Uterus (tissue), 3 donors: ENCODE measurements at regions not wholly inside any gene's neighbourhood (a gene's known extent, or its start where the extent isn't known, plus 50 kb on each side); places are given as distances from the start of the nearest gene placed in this dataset.

Experiments used
- DNase-seq, 2 donors: peaks; one replicate each; pipeline ENCODE4 v3.0.0-alpha.2; 2019 to 2020
- H3K27ac ChIP-seq, 2 donors: fragments of 200-600 bp; sonication (generic); 1 replicate in 1 of 2; 2 replicates in 1 of 2; pipeline ENCODE4 v1.5.1; 2016 to 2018
- H3K27me3 ChIP-seq, 2 donors: fragments of 200-600 bp; sonication (generic); one replicate each; pipeline ENCODE4 v1.5.1; 2018 to 2019; ENCODE audit warnings: control low read depth in 1 of 2
- H3K36me3 ChIP-seq, 2 donors: fragments of 200-600 bp; sonication (generic); one replicate each; pipeline ENCODE4 v1.5.1; 2019; ENCODE audit warnings: control low read depth in 1 of 2
- H3K4me1 ChIP-seq, 2 donors: fragments of 200-600 bp; sonication (generic); one replicate each; pipeline ENCODE4 v1.5.1; 2018 to 2019; ENCODE audit warnings: control low read depth in 1 of 2
- H3K4me3 ChIP-seq, 2 donors: fragments of 200-600 bp; sonication (generic); 1 replicate in 1 of 2; 2 replicates in 1 of 2; pipeline ENCODE4 v1.5.1; 2018 to 2019; ENCODE audit warnings: mild to moderate bottlenecking in 1 of 2
- H3K9me3 ChIP-seq, 2 donors: fragments of 200-600 bp; sonication (generic); one replicate each; pipeline ENCODE4 v1.5.1; 2019; ENCODE audit warnings: control low read depth in 1 of 2
- POLR2A ChIP-seq, 2 donors: fragments of 450-650 bp; IDR thresholded peaks; one replicate each; pipeline ENCODE4 v1.6.1; 2016; ENCODE audit warnings: antibody characterized with exemption in 2 of 2, mild to moderate bottlenecking in 1 of 2, moderate library complexity in 1 of 2
- intact Hi-C: fragments of 100-400 bp; cut with DNase I; formaldehyde crosslinking; loops from one replicate; pipeline ENCODE4 v1.15.1; 2023; ENCODE audit warnings: low total_unique reads
- TF ChIP-seq, protein P1 (sequence below), 4 experiments: fragments of 200-600 bp in 2 of 4; fragments of 450-650 bp in 2 of 4; sonication (generic) in 2 of 4; IDR thresholded peaks; one replicate each; pipeline ENCODE4 v1.5.1; 2016 to 2019; ENCODE audit warnings: antibody characterized with exemption in 4 of 4, mild to moderate bottlenecking in 2 of 4, moderate library complexity in 1 of 4
- donor health status: DM: yes; HTN: yes; CAD: no.

DNA sequence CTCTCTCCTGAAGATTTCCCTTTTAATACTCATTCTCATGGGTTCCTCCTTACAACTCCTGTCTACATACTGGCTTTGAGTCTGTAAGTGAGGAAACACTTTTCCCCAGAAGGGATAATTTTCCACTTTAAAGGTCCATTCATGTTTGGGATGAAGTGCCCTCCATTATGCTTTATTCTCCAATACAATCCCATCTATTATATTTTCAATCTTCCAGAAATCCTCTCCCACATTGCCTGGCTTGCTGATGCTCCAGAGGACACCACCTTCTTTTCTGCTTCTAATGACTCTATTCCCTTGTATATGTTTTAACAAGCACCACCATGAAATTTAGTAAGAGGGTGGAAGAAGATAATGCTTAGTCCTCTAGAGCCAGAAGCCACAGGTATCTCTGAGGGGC, 92.7 kb upstream of the NBEA start:
- Histone ChIP-seq H3K4me1 (no peaks in the 10 kb centered on the region), H3K27me3 (no peaks in the 10 kb centered on the region), H3K9me3 (no peaks in the 10 kb centered on the region), H3K36me3 (no peaks in the 10 kb centered on the region), H3K4me3 (no peak overlapping the region), H3K27ac (no peak overlapping the region)
- DNase-seq = no peak
- intact Hi-C loops = no loop called here
- no peak for TF ChIP-seq POLR2A (IDR thresholded peaks at IDR 0.05)
- TF ChIP-seq, protein P1, sequence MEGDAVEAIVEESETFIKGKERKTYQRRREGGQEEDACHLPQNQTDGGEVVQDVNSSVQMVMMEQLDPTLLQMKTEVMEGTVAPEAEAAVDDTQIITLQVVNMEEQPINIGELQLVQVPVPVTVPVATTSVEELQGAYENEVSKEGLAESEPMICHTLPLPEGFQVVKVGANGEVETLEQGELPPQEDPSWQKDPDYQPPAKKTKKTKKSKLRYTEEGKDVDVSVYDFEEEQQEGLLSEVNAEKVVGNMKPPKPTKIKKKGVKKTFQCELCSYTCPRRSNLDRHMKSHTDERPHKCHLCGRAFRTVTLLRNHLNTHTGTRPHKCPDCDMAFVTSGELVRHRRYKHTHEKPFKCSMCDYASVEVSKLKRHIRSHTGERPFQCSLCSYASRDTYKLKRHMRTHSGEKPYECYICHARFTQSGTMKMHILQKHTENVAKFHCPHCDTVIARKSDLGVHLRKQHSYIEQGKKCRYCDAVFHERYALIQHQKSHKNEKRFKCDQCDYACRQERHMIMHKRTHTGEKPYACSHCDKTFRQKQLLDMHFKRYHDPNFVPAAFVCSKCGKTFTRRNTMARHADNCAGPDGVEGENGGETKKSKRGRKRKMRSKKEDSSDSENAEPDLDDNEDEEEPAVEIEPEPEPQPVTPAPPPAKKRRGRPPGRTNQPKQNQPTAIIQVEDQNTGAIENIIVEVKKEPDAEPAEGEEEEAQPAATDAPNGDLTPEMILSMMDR (IDR thresholded peaks at IDR 0.05) = no peak

DNA sequence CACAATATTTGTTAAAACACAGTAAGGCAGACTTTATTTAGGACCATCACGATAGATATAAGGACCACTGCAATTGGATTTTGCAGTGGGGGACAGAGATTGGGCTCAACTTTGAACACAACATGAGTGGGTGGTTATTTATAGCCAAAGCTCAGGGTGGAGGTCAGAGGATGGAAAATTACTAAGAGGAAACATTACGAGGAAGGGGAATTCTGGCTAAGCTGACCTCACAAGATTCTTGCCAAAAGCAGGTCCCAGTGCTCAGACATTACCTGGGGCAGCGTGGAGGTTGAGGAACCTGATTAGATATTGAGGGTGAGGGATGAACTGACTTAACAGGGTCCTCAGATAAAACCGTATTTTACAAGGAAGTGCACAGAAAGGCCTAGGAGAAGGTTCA, 88.9 kb upstream of the NBEA start:
- no peaks in the 10 kb centered on the region for H3K4me1 ChIP-seq
- DNase-seq = no peak
- H3K4me3 ChIP-seq = no peak overlapping the region
- no peaks in the 10 kb centered on the region for H3K36me3 ChIP-seq
- TF ChIP-seq POLR2A (IDR thresholded peaks at IDR 0.05) = no peak
- TF ChIP-seq, protein P1 (IDR thresholded peaks at IDR 0.05) = no peak
- H3K9me3 ChIP-seq = no peaks in the 10 kb centered on the region
- no peak overlapping the region for H3K27ac ChIP-seq
- no peaks in the 10 kb centered on the region for H3K27me3 ChIP-seq
- intact Hi-C loops = no loop called here

DNA sequence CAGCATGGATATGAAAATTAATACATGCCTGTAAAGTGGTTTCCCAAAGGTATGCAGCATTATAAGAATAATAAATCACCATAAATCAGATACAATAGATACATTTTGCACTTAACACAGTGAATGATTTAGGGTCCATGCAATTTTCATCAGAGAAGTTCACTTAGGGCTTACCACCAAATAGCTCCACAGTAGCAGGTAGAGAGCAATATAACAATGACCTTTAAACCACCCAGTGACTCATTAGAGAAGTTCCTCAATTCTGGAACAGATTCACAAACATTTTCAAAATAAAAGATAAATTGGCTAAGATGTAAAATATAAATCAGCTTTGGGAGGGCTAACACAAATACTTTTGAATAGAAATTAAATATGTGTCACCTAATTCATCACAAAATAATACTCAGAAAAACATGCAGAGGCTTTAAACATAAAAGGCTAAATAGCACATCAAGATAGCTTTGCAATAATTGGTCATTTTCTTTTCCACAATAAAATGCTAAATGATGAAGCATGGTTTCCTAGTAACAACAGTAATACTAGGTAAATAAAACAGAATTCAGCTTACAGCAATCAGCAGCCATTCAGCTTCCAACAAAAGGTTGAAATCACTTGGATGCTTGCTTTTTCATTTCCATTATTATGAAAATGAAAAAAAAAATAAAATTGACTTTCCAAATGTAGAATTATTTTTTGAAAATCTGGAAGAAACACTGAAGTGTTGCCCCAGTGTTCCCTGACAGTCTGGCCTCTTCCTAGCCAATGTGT, 84.3 kb upstream of the NBEA start:
- Histone ChIP-seq H3K4me1 (no peaks in the 10 kb centered on the region), H3K27me3 (no peaks in the 10 kb centered on the region), H3K27ac (no peak overlapping the region), H3K4me3 (no peak overlapping the region), H3K9me3 (no peaks in the 10 kb centered on the region), H3K36me3 (no peaks in the 10 kb centered on the region)
- intact Hi-C loops = no loop called here
- TF ChIP-seq POLR2A (IDR thresholded peaks at IDR 0.05) = no peak
- TF ChIP-seq, protein P1 (IDR thresholded peaks at IDR 0.05) = no peak
- DNase-seq = no peak

DNA sequence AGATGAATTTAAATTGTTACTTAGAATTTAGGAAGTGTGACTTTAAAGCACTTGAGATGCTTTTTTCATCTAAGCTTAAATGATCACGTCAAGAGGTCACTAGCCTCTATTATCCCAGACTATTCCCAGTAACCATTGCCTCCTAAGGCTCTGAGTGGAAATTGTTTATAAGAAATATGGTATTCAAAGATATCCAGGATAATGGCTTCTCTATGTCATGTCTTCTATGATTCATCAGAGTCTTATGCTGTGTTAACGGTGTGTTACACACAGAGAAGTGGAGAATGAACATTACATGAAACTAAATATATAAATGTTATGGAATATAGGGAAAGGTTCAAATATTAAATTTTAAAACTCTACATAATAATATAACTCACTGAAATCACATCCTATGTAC, 79.8 kb upstream of the NBEA start:
- Histone ChIP-seq H3K4me1 (no peaks in the 10 kb centered on the region), H3K36me3 (no peaks in the 10 kb centered on the region), H3K27ac (no peak overlapping the region), H3K9me3 (no peaks in the 10 kb centered on the region), H3K27me3 (no peaks in the 10 kb centered on the region), H3K4me3 (no peak overlapping the region)
- no peak for DNase-seq
- TF ChIP-seq, protein P1 (IDR thresholded peaks at IDR 0.05) = no peak
- no peak for TF ChIP-seq POLR2A (IDR thresholded peaks at IDR 0.05)
- intact Hi-C loops = no loop called here

DNA sequence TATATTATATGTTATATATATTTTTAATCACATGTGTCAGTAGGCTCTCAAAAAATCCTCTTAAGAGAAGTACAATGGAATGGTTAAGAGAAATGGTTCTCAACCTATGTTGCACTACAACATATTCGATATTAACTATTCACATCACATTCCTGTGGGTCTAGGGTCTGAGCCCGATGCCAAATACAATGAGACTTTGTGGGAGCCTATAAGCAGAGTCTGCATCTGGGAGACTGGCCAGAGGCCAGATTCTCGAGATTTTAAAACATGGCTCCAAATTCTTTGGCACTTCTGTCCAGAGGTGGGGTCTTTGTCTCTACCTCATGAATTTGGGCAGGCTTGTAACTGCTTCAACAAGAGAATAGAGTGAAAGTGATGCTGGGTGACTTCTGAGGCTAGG, 79.4 kb upstream of the NBEA start:
- no peaks in the 10 kb centered on the region for H3K9me3 ChIP-seq
- no peaks in the 10 kb centered on the region for H3K4me1 ChIP-seq
- H3K36me3 ChIP-seq = no peaks in the 10 kb centered on the region
- DNase-seq = no peak
- H3K4me3 ChIP-seq = no peak overlapping the region
- intact Hi-C loops = no loop called here
- no peak for TF ChIP-seq POLR2A (IDR thresholded peaks at IDR 0.05)
- TF ChIP-seq, protein P1 (IDR thresholded peaks at IDR 0.05) = no peak
- H3K27ac ChIP-seq = no peak overlapping the region
- H3K27me3 ChIP-seq = no peaks in the 10 kb centered on the region
